ENCODE measurements at regions not wholly inside any gene's neighbourhood (a gene's known extent, or its start where the extent isn't known, plus 50 kb on each side); places are given as distances from the start of the nearest gene placed in this dataset.
A peak's percentile ranks its signal among the peaks of the same experiment; 100 is the strongest.
"Not testable (repeated sequence)": the region's sequence is repeated elsewhere in the genome, so short reads cannot be mapped to it uniquely, and the experiment has no call there.

GRCh38 chr5:18605186-18605585 is 970.9 kb downstream of the TAF11L14 start:
- no peak for DNase-seq

- DNase-seq = no peak
Measured at GRCh38 chr5:18607570-18607969, 973.3 kb downstream of the TAF11L14 start.

- DNase-seq = not testable (repeated sequence)
Measured at GRCh38 chr5:18617191-18617590, 982.9 kb downstream of the TAF11L14 start.

- no peak for DNase-seq
Measured at GRCh38 chr5:18630458-18631045, 996.3 kb downstream of the TAF11L14 start.

- DNase-seq = no peak
Measured at GRCh38 chr5:18652404-18653215, 1018.4 kb downstream of the TAF11L14 start.

- DNase-seq = no peak
Measured at GRCh38 chr5:18653216-18653752, 1019.0 kb downstream of the TAF11L14 start.

- no peak for DNase-seq
Measured at GRCh38 chr5:18660511-18660910, 1026.3 kb downstream of the TAF11L14 start.

GRCh38 chr5:18662231-18662630 is 1028.0 kb downstream of the TAF11L14 start:
- no peak for DNase-seq

- DNase-seq = not testable (repeated sequence)
Measured at GRCh38 chr5:18674212-18674611, 1040.0 kb downstream of the TAF11L14 start.

- no peak for DNase-seq
Measured at GRCh38 chr5:18675041-18675440, 1040.8 kb downstream of the TAF11L14 start.

GRCh38 chr5:18686253-18686652 is 1052.0 kb downstream of the TAF11L14 start:
- DNase-seq = no peak

GRCh38 chr5:18687429-18687828 is 1053.2 kb downstream of the TAF11L14 start:
- no peak for DNase-seq

- DNase-seq = no peak
Measured at GRCh38 chr5:18699681-18700080, 1065.4 kb downstream of the TAF11L14 start.

GRCh38 chr5:18702821-18703220 is 1068.6 kb downstream of the TAF11L14 start:
- no peak for DNase-seq

GRCh38 chr5:18712936-18713485 is 1078.8 kb downstream of the TAF11L14 start:
- no peak for DNase-seq

- no peak for DNase-seq
Measured at GRCh38 chr5:18720002-18720401, 1085.7 kb downstream of the TAF11L14 start.

GRCh38 chr5:18732556-18733479 is 1098.6 kb downstream of the TAF11L14 start:
- DNase-seq = no peak

- DNase-seq = no peak
Measured at GRCh38 chr5:18736051-18736398, 1101.8 kb downstream of the TAF11L14 start.

GRCh38 chr5:18736736-18737135 is 1102.5 kb downstream of the TAF11L14 start:
- DNase-seq = not testable (repeated sequence)

GRCh38 chr5:18740301-18740700 is 1106.0 kb downstream of the TAF11L14 start:
- DNase-seq = no peak

- no peak for DNase-seq
Measured at GRCh38 chr5:18742830-18743229, 1108.6 kb downstream of the TAF11L14 start.

GRCh38 chr5:18744441-18744840 is 1110.2 kb downstream of the TAF11L14 start:
- DNase-seq = peak in 1 of 2 donors; percentile 34
